ENCODE measurements at regions not wholly inside any gene's neighbourhood (a gene's known extent, or its start where the extent isn't known, plus 50 kb on each side); places are given as distances from the start of the nearest gene placed in this dataset.

GRCh38 chr3:166472015-166472414 lies 634.8 kb upstream of the BCHE start:
- TF ChIP-seq NR0B2 (CRISPR knock-in tag; IDR thresholded peaks at IDR 0.05) = no peak
- TF ChIP-seq CBX5 (CRISPR knock-in tag; IDR thresholded peaks at IDR 0.05; ENCODE audit: borderline replicate concordance) = no peak
- no peak for TF ChIP-seq MAFK (conservative IDR thresholded peaks at IDR 0.05 in 1 of 2, IDR thresholded peaks at IDR 0.05 in 1 of 2; ENCODE audit: low read length in 2 of 2)
- TF ChIP-seq ZNF672 (CRISPR knock-in tag; IDR thresholded peaks at IDR 0.05) = no peak
- TF ChIP-seq HMGXB4 (CRISPR knock-in tag; IDR thresholded peaks at IDR 0.05; ENCODE audit: borderline replicate concordance in 1 of 2, low read depth in 1 of 2) = no peak
- TF ChIP-seq HMG20B (CRISPR knock-in tag; conservative IDR thresholded peaks at IDR 0.05) = no peak
- no peak for TF ChIP-seq CTCF (CRISPR knock-in tag; IDR thresholded peaks at IDR 0.05)
- TF ChIP-seq NONO (IDR thresholded peaks at IDR 0.05) = no peak
- TF ChIP-seq NONO (CRISPR knock-in tag; conservative IDR thresholded peaks at IDR 0.05) = no peak
- TF ChIP-seq DRAP1 (CRISPR knock-in tag; IDR thresholded peaks at IDR 0.05) = no peak

Data from HepG2 (cell line).